GM23338 (cell line): ENCODE measurements at regions not wholly inside any gene's neighbourhood (a gene's known extent, or its start where the extent isn't known, plus 50 kb on each side); places are given as distances from the start of the nearest gene placed in this dataset.

ENCODE experiments used
- EZH2 ChIP-seq: fragments of 200-600 bp; sonication (generic); IDR thresholded peaks from one replicate; pipeline ENCODE4 v1.8.0; 2017; ENCODE audit warnings: antibody characterized with exemption, mild to moderate bottlenecking, low read depth; ENCODE audit not compliant: unreplicated experiment
- JUNB ChIP-seq: IDR thresholded peaks from one replicate; pipeline ENCODE4 v1.6.1; 2016; ENCODE audit warnings: antibody characterized with exemption; ENCODE audit not compliant: unreplicated experiment
- ZNF114 ChIP-seq: fragments of 250-450 bp; sonication (Bioruptor Pico); IDR thresholded peaks from 2 replicates; pipeline ENCODE4 v1.5.0; 2020; ENCODE audit warnings: mild to moderate bottlenecking, moderate library complexity
- ZNF331 ChIP-seq: fragments of 250-450 bp; sonication (Bioruptor Pico); IDR thresholded peaks from 2 replicates; pipeline ENCODE4 v1.5.0; 2020; ENCODE audit warnings: low read depth, mild to moderate bottlenecking, moderate library complexity
- TF ChIP-seq, protein P1 (sequence below): fragments of 250-450 bp; sonication (Bioruptor Pico); IDR thresholded peaks from 2 replicates; pipeline ENCODE4 v1.5.0; 2020; ENCODE audit warnings: mild to moderate bottlenecking, moderate library complexity
- TF ChIP-seq, protein P2 (sequence below): IDR thresholded peaks from one replicate; pipeline ENCODE4 v1.6.1; 2018; ENCODE audit warnings: antibody characterized with exemption; ENCODE audit not compliant: unreplicated experiment
- TF ChIP-seq, protein P3 (sequence below), 2 experiments: fragments of 200-600 bp in 1 of 2; sonication (generic) in 1 of 2; conservative IDR thresholded peaks; 2 replicates each; pipeline versions ENCODE4 v1.5.1 to v1.6.1; 2016 to 2017; ENCODE audit warnings: antibody characterized with exemption in 2 of 2, low read depth in 2 of 2, mild to moderate bottlenecking in 2 of 2, moderate library complexity in 1 of 2

DNA sequence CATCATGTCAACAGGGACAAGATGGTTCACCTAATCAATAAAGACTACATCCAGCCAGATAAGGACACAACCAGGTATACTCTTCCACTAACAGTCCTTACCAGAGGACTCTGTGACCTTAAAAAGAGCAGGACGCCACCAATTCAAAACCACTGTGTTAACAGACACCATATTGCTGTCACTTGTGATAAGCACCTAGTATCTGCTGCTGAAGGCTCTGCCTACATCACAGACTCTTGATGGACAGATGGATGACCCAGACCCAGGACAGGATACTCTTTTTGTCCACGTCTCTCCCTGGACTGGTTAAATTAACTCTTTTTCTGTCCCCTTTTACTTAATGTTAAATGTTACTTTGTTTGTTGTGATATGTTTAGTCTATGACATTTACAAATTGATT lies 586.2 kb upstream of the AGA start (continued):
- TF ChIP-seq, protein P1, sequence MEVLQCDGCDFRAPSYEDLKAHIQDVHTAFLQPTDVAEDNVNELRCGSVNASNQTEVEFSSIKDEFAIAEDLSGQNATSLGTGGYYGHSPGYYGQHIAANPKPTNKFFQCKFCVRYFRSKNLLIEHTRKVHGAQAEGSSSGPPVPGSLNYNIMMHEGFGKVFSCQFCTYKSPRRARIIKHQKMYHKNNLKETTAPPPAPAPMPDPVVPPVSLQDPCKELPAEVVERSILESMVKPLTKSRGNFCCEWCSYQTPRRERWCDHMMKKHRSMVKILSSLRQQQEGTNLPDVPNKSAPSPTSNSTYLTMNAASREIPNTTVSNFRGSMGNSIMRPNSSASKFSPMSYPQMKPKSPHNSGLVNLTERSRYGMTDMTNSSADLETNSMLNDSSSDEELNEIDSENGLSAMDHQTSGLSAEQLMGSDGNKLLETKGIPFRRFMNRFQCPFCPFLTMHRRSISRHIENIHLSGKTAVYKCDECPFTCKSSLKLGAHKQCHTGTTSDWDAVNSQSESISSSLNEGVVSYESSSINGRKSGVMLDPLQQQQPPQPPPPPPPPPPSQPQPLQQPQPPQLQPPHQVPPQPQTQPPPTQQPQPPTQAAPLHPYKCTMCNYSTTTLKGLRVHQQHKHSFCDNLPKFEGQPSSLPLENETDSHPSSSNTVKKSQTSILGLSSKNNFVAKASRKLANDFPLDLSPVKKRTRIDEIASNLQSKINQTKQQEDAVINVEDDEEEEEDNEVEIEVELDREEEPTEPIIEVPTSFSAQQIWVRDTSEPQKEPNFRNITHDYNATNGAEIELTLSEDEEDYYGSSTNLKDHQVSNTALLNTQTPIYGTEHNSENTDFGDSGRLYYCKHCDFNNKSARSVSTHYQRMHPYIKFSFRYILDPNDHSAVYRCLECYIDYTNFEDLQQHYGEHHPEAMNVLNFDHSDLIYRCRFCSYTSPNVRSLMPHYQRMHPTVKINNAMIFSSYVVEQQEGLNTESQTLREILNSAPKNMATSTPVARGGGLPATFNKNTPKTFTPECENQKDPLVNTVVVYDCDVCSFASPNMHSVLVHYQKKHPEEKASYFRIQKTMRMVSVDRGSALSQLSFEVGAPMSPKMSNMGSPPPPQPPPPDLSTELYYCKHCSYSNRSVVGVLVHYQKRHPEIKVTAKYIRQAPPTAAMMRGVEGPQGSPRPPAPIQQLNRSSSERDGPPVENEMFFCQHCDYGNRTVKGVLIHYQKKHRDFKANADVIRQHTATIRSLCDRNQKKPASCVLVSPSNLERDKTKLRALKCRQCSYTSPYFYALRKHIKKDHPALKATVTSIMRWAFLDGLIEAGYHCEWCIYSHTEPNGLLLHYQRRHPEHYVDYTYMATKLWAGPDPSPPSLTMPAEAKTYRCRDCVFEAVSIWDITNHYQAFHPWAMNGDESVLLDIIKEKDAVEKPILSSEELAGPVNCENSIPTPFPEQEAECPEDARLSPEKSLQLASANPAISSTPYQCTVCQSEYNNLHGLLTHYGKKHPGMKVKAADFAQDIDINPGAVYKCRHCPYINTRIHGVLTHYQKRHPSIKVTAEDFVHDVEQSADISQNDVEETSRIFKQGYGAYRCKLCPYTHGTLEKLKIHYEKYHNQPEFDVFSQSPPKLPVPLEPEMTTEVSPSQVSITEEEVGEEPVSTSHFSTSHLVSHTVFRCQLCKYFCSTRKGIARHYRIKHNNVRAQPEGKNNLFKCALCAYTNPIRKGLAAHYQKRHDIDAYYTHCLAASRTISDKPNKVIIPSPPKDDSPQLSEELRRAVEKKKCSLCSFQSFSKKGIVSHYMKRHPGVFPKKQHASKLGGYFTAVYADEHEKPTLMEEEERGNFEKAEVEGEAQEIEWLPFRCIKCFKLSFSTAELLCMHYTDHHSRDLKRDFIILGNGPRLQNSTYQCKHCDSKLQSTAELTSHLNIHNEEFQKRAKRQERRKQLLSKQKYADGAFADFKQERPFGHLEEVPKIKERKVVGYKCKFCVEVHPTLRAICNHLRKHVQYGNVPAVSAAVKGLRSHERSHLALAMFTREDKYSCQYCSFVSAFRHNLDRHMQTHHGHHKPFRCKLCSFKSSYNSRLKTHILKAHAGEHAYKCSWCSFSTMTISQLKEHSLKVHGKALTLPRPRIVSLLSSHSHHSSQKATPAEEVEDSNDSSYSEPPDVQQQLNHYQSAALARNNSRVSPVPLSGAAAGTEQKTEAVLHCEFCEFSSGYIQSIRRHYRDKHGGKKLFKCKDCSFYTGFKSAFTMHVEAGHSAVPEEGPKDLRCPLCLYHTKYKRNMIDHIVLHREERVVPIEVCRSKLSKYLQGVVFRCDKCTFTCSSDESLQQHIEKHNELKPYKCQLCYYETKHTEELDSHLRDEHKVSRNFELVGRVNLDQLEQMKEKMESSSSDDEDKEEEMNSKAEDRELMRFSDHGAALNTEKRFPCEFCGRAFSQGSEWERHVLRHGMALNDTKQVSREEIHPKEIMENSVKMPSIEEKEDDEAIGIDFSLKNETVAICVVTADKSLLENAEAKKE (CRISPR knock-in tag) = no peak
- TF ChIP-seq, protein P2, sequence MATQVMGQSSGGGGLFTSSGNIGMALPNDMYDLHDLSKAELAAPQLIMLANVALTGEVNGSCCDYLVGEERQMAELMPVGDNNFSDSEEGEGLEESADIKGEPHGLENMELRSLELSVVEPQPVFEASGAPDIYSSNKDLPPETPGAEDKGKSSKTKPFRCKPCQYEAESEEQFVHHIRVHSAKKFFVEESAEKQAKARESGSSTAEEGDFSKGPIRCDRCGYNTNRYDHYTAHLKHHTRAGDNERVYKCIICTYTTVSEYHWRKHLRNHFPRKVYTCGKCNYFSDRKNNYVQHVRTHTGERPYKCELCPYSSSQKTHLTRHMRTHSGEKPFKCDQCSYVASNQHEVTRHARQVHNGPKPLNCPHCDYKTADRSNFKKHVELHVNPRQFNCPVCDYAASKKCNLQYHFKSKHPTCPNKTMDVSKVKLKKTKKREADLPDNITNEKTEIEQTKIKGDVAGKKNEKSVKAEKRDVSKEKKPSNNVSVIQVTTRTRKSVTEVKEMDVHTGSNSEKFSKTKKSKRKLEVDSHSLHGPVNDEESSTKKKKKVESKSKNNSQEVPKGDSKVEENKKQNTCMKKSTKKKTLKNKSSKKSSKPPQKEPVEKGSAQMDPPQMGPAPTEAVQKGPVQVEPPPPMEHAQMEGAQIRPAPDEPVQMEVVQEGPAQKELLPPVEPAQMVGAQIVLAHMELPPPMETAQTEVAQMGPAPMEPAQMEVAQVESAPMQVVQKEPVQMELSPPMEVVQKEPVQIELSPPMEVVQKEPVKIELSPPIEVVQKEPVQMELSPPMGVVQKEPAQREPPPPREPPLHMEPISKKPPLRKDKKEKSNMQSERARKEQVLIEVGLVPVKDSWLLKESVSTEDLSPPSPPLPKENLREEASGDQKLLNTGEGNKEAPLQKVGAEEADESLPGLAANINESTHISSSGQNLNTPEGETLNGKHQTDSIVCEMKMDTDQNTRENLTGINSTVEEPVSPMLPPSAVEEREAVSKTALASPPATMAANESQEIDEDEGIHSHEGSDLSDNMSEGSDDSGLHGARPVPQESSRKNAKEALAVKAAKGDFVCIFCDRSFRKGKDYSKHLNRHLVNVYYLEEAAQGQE = no peak
- TF ChIP-seq ZNF114 (CRISPR knock-in tag) (no peak), EZH2 (no peak), JUNB (no peak), ZNF331 (CRISPR knock-in tag) (no peak)
- TF ChIP-seq, protein P3, sequence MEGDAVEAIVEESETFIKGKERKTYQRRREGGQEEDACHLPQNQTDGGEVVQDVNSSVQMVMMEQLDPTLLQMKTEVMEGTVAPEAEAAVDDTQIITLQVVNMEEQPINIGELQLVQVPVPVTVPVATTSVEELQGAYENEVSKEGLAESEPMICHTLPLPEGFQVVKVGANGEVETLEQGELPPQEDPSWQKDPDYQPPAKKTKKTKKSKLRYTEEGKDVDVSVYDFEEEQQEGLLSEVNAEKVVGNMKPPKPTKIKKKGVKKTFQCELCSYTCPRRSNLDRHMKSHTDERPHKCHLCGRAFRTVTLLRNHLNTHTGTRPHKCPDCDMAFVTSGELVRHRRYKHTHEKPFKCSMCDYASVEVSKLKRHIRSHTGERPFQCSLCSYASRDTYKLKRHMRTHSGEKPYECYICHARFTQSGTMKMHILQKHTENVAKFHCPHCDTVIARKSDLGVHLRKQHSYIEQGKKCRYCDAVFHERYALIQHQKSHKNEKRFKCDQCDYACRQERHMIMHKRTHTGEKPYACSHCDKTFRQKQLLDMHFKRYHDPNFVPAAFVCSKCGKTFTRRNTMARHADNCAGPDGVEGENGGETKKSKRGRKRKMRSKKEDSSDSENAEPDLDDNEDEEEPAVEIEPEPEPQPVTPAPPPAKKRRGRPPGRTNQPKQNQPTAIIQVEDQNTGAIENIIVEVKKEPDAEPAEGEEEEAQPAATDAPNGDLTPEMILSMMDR (conservative IDR thresholded peaks at IDR 0.05; ENCODE audit: low read depth in 2 of 2) = no peak
